A549 (cell line): ENCODE measurements at regions not wholly inside any gene's neighbourhood (a gene's known extent, or its start where the extent isn't known, plus 50 kb on each side); places are given as distances from the start of the nearest gene placed in this dataset.

Experiments used
- ATAC-seq, 2 experiments: fragments of 200-7000 bp in 1 of 2; fragments of >200 bp in 1 of 2; cut with Nextera tagmentation in 1 of 2; cut with Tn5 transposase in 1 of 2; 3 replicates each; pipeline versions ENCODE4 v1.8.0 to v1.9.1; 2018 to 2020; ENCODE audit warnings: mild to moderate bottlenecking in 1 of 2, moderate library complexity in 1 of 2
- CTCF ChIA-PET: fragments of 300-600 bp; sonication (Branson Sonifier 250); formaldehyde crosslinking; extraction: SDS; loops from one replicate; lab custom pipeline; 2021; ENCODE audit warnings: antibody characterized with exemption, inconsistent platforms; lab: Yijun Ruan, JAX
- POLR2A ChIA-PET: fragments of 350-600 bp; formaldehyde crosslinking; extraction: SDS; loops from one replicate; lab custom pipeline; 2021; ENCODE audit warnings: antibody characterized with exemption, inconsistent platforms; lab: Yijun Ruan, JAX
- DNase-seq, 2 experiments: peaks; one replicate each; pipeline versions ENCODE4 v3.0.0 to v3.0.0-alpha.2; 2011 to 2016; ENCODE audit warnings: low read depth in 1 of 2, low spot score in 1 of 2
- FAIRE-seq: peaks from 2 replicates; lab custom pipeline; 2011; peaks lifted over from hg19 to GRCh38; lab: Jason Lieb, UNC
- H3K27ac ChIP-seq, 2 experiments: fragments of >200 bp; sonication (Bioruptor Twin); formaldehyde crosslinking; 3 replicates each; pipeline ENCODE4 v1.5.1; 2016 to 2017
- H3K4me1 ChIP-seq: fragments of >200 bp; sonication (Bioruptor Twin); formaldehyde crosslinking; 3 replicates; pipeline ENCODE4 v1.6.1; 2016
- H3K4me2 ChIP-seq: fragments of >200 bp; sonication (Bioruptor Twin); formaldehyde crosslinking; 3 replicates; pipeline ENCODE4 v1.6.1; 2016
- H3K4me3 ChIP-seq: fragments of >200 bp; sonication (Bioruptor Twin); formaldehyde crosslinking; 3 replicates; pipeline ENCODE4 v1.5.1; 2016
- H3K9me3 ChIP-seq: fragments of >200 bp; sonication (Bioruptor Twin); formaldehyde crosslinking; 3 replicates; pipeline ENCODE4 v1.6.1; 2016
- CBX2 ChIP-seq: fragments of 200-600 bp; sonication (generic); IDR thresholded peaks from 2 replicates; pipeline ENCODE4 v1.6.1; 2016; ENCODE audit warnings: low read depth, mild to moderate bottlenecking, borderline replicate concordance
- EHMT2 ChIP-seq: fragments of 200-600 bp; sonication (generic); IDR thresholded peaks from 2 replicates; pipeline ENCODE4 v1.6.1; 2016; ENCODE audit warnings: antibody characterized with exemption, low read depth, mild to moderate bottlenecking, moderate library complexity
- FOSB ChIP-seq: fragments of 250-450 bp; sonication (Bioruptor Pico); IDR thresholded peaks from 2 replicates; pipeline ENCODE4 v1.5.0; 2020; ENCODE audit warnings: mild to moderate bottlenecking, moderate library complexity
- FOSL2 ChIP-seq, 2 experiments: fragments of 450-650 bp in 1 of 2; fragments of >200 bp in 1 of 2; sonication (Bioruptor Twin) in 1 of 2; formaldehyde crosslinking; IDR thresholded peaks; 2 replicates each; pipeline versions ENCODE4 v1.5.0 to v1.6.1; 2016 to 2020; ENCODE audit warnings: mild to moderate bottlenecking in 1 of 2, moderate library complexity in 1 of 2
- HEYL ChIP-seq: fragments of 250-450 bp; sonication (Bioruptor Pico); IDR thresholded peaks from 2 replicates; pipeline ENCODE4 v1.8.0; 2021; ENCODE audit warnings: mild to moderate bottlenecking, moderate library complexity
- HOXB5 ChIP-seq: fragments of 250-450 bp; sonication (Bioruptor Pico); IDR thresholded peaks from 2 replicates; pipeline ENCODE4 v1.5.0; 2020; ENCODE audit warnings: mild to moderate bottlenecking, moderate library complexity
- JUNB ChIP-seq: fragments of >200 bp; sonication (Bioruptor Twin); formaldehyde crosslinking; IDR thresholded peaks from 2 replicates; pipeline ENCODE4 v1.6.1; 2016
- KDM5A ChIP-seq: fragments of 200-600 bp; sonication (generic); IDR thresholded peaks from 2 replicates; pipeline ENCODE4 v1.6.1; 2016; ENCODE audit warnings: antibody characterized with exemption, mild to moderate bottlenecking
- MAFK ChIP-seq: fragments of 450-650 bp; IDR thresholded peaks from 2 replicates; pipeline ENCODE4 v1.6.1; 2014; ENCODE audit not compliant: partially characterized antibody
- MYC ChIP-seq: IDR thresholded peaks from 2 replicates; pipeline ENCODE4 v1.6.1; 2012; ENCODE audit warnings: mild to moderate bottlenecking, inconsistent platforms, low read length, improper control_type of control experiment, borderline replicate concordance
- NR3C1 ChIP-seq: fragments of >200 bp; sonication (Bioruptor Twin); formaldehyde crosslinking; IDR thresholded peaks from 3 replicates; pipeline ENCODE4 v1.6.1; 2017
- POLR2A ChIP-seq: IDR thresholded peaks from 2 replicates; pipeline ENCODE4 v1.6.1; 2012; ENCODE audit warnings: mild to moderate bottlenecking, low read length
- POLR2AphosphoS2 ChIP-seq: conservative IDR thresholded peaks from 2 replicates; pipeline ENCODE4 v1.6.1; 2012; ENCODE audit warnings: low read length, improper control_type of control experiment, inconsistent platforms
- RFX5 ChIP-seq: fragments of 450-650 bp; IDR thresholded peaks from 2 replicates; pipeline ENCODE4 v1.7.1; 2014; ENCODE audit warnings: antibody characterized with exemption, mild to moderate bottlenecking, moderate library complexity
- ZNF302 ChIP-seq: fragments of 250-450 bp; sonication (Bioruptor Pico); IDR thresholded peaks from 2 replicates; pipeline ENCODE4 v1.9.0; 2021; ENCODE audit warnings: inconsistent platforms, mild to moderate bottlenecking, moderate library complexity
- WGBS: methylation state at CpG from one replicate; pipeline ENCODE4 v1.1.6; 2017; ENCODE audit errors: missing lambda C conversion rate; 5-methylcytosine and 5-hydroxymethylcytosine counted together
- TF ChIP-seq, protein P1 (sequence below): fragments of 150-350 bp; IDR thresholded peaks from 2 replicates; pipeline ENCODE4 v1.6.1; 2014; ENCODE audit warnings: low read depth, mild to moderate bottlenecking, low read length

- WGBS = 11% methylated on average over 1 of the region's 1 CpG
- CTCF ChIA-PET = interaction anchor here (0.6 to 1.1 kb wide), 3 partner anchors 23 to 1055 kb away, joined by 3 read pairs; no protein-coding TSS in a partner anchor
- POLR2A ChIA-PET = no interaction called here
Measured at GRCh38 chr20:39311851-39312506, 349.8 kb downstream of the DHX35 start.

GRCh38 chr20:39310363-39310995, 348.3 kb downstream of the DHX35 start:
- Histone ChIP-seq H3K27ac (no peak overlapping the region), H3K9me3 (no peaks in the 10 kb centered on the region), H3K4me1 (no peaks in the 10 kb centered on the region), H3K4me3 (no peak overlapping the region), H3K4me2 (no peak overlapping the region)
- ATAC-seq (no peak; a peak in 1 of 6 replicates), DNase-seq (no peak), FAIRE-seq (no peak)
- 2% methylated on average over 8 of the region's 9 CpGs for WGBS
- peak; percentile 59 for TF ChIP-seq MAFK
- TF ChIP-seq HEYL (CRISPR knock-in tag) = no peak
- ChIA-PET CTCF (no interaction called here), POLR2A (no interaction called here)

More at GRCh38 chr20:39311851-39312506, 349.8 kb downstream of the DHX35 start:
- TF ChIP-seq, protein P1, sequence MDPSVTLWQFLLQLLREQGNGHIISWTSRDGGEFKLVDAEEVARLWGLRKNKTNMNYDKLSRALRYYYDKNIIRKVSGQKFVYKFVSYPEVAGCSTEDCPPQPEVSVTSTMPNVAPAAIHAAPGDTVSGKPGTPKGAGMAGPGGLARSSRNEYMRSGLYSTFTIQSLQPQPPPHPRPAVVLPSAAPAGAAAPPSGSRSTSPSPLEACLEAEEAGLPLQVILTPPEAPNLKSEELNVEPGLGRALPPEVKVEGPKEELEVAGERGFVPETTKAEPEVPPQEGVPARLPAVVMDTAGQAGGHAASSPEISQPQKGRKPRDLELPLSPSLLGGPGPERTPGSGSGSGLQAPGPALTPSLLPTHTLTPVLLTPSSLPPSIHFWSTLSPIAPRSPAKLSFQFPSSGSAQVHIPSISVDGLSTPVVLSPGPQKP = no peak
- TF ChIP-seq FOSL2 (IDR thresholded peaks at IDR 0.05) = no peak
- TF ChIP-seq FOSL2 (CRISPR knock-in tag; IDR thresholded peaks at IDR 0.05) = no peak
- no peak for TF ChIP-seq RFX5
- TF ChIP-seq FOSB (CRISPR knock-in tag) = no peak
- no peak for TF ChIP-seq NR3C1
- TF ChIP-seq HOXB5 (CRISPR knock-in tag) = no peak
- TF ChIP-seq ZNF302 (CRISPR knock-in tag) = no peak
- TF ChIP-seq POLR2AphosphoS2 = no peak
- TF ChIP-seq KDM5A = no peak
- no peak for TF ChIP-seq MYC
- TF ChIP-seq HEYL (CRISPR knock-in tag) = no peak
- TF ChIP-seq EHMT2 = no peak
- no peak for FAIRE-seq
- Histone ChIP-seq H3K4me2 (no peak overlapping the region), H3K27ac (no peak overlapping the region), H3K4me3 (no peak overlapping the region), H3K4me1 (no peaks in the 10 kb centered on the region), H3K9me3 (no peaks in the 10 kb centered on the region)
- ATAC-seq = no peak
- DNase-seq = no peak

DNA sequence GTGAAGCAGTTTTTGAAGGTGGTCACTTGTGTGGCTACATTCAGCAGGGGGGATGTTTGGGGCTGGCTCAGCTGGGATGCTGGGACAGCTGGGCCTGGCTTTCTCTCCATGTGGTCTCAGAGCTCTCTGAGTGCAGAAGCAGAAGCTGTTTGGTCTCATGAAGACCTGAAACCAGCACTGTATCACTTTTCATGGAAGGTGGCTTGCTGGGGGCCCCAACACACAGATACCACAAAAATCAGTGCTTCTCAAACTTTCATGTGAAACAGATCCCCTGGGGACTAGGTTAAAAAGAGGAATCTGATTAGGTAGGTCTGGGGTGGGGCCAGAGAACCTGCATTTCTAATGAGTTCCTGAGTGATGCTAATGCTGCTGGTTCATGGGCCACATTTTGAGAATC, 347.3 kb downstream of the DHX35 start:
- TF ChIP-seq CBX2 (no peak), JUNB (no peak)
- ATAC-seq (no peak), DNase-seq (no peak), FAIRE-seq (no peak)
- Histone ChIP-seq H3K9me3 (no peaks in the 10 kb centered on the region), H3K4me3 (no peak overlapping the region), H3K4me2 (no peak overlapping the region), H3K27ac (no peak overlapping the region), H3K4me1 (no peaks in the 10 kb centered on the region)
- CTCF ChIA-PET = no interaction called here
- POLR2A ChIA-PET = no interaction called here

DNA sequence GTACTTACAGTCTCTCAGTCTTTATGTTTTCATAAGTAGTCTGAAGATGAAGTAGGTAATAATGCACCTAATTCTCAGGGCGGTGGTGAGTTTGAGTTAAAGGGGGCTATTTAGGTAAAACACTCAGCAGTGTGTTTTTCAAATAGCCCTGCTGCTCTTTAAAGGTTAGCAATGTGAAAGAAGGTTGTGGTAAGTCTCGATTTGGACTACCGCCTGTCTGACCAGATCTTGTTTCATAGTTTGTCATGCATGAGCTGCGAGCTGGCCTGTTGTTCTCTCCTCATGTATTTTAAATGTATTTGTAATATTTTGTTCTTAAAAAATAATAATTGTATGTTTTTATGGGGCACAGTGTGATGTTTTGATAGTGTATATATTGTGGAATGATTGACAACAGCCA, 340.2 kb downstream of the DHX35 start:
- Histone ChIP-seq H3K9me3 (no peaks in the 10 kb centered on the region), H3K4me2 (no peak overlapping the region), H3K4me3 (no peak overlapping the region), H3K27ac (no peak overlapping the region), H3K4me1 (no peaks in the 10 kb centered on the region)
- DNase-seq (no peak), ATAC-seq (no peak), FAIRE-seq (no peak)
- POLR2A ChIA-PET = no interaction called here
- 23% methylated on average over 4 of the region's 4 CpGs for WGBS
- CTCF ChIA-PET = interaction anchor here (0.6 kb wide), 1 partner anchor 34 kb away, joined by 3 read pairs; no protein-coding TSS in a partner anchor
- TF ChIP-seq HEYL (CRISPR knock-in tag) (no peak), POLR2A (no peak)
- TF ChIP-seq, all 56 proteins: peak for 0
